OCI-LY1 (cell line): ENCODE measurements at regions not wholly inside any gene's neighbourhood (a gene's known extent, or its start where the extent isn't known, plus 50 kb on each side); places are given as distances from the start of the nearest gene placed in this dataset.

Experiments
- H2AFZ ChIP-seq: fragments of 200-600 bp; sonication (generic), shearing (Covaris generic); 2 replicates; pipeline ENCODE4 v1.6.0; 2014; ENCODE audit warnings: antibody characterized with exemption, mild to moderate bottlenecking, low read length
- H3F3A ChIP-seq: fragments of 200-600 bp; sonication (generic), shearing (Covaris generic); 2 replicates; pipeline ENCODE4 v1.6.0; 2014; ENCODE audit warnings: mild to moderate bottlenecking, antibody characterized with exemption, low read length, moderate library complexity; ENCODE audit not compliant: insufficient read depth
- H3K27ac ChIP-seq: fragments of 200-600 bp; sonication (generic); 2 replicates; pipeline ENCODE4 v1.5.1; 2014; ENCODE audit warnings: low read length, mixed run types, mild to moderate bottlenecking, low read depth; ENCODE audit not compliant: poor library complexity, severe bottlenecking
- H3K27me3 ChIP-seq: fragments of 200-600 bp; sonication (generic); 2 replicates; pipeline ENCODE4 v1.6.0; 2014; ENCODE audit warnings: antibody characterized with exemption, mild to moderate bottlenecking, low read length, moderate library complexity; ENCODE audit not compliant: insufficient read depth
- H3K36me3 ChIP-seq: fragments of 200-600 bp; sonication (generic); 2 replicates; pipeline ENCODE4 v1.6.1; 2014; ENCODE audit warnings: mild to moderate bottlenecking, antibody characterized with exemption, low read length, moderate library complexity, mixed read lengths; ENCODE audit not compliant: insufficient read depth
- H3K4me1 ChIP-seq: fragments of 200-600 bp; sonication (generic); 2 replicates; pipeline ENCODE4 v1.5.1; 2014; ENCODE audit warnings: mild to moderate bottlenecking, low read length, moderate library complexity; ENCODE audit not compliant: insufficient read depth, severe bottlenecking
- H3K4me2 ChIP-seq: fragments of 200-600 bp; sonication (generic), shearing (Covaris generic); 2 replicates; pipeline ENCODE4 v1.6.1; 2014; ENCODE audit warnings: low read length
- H3K4me3 ChIP-seq: fragments of 200-600 bp; sonication (generic); 2 replicates; pipeline ENCODE4 v1.5.1; 2014; ENCODE audit warnings: low read length, low read depth, mild to moderate bottlenecking, mixed read lengths; ENCODE audit not compliant: poor library complexity, severe bottlenecking
- H3K79me2 ChIP-seq: fragments of 200-600 bp; shearing (Covaris generic); 2 replicates; pipeline ENCODE4 v1.6.1; 2016; ENCODE audit warnings: mixed run types, low read length, mixed read lengths; ENCODE audit not compliant: insufficient read depth
- H3K9ac ChIP-seq: fragments of 200-600 bp; sonication (generic), shearing (Covaris generic); 2 replicates; pipeline ENCODE4 v1.6.1; 2014; ENCODE audit warnings: mild to moderate bottlenecking, low read length, mixed read lengths
- H3K9me2 ChIP-seq: fragments of 200-600 bp; sonication (generic), shearing (Covaris generic); 2 replicates; pipeline ENCODE4 v1.6.1; 2014; ENCODE audit warnings: low read depth, mild to moderate bottlenecking, low read length, mixed read lengths
- H3K9me3 ChIP-seq: fragments of 200-600 bp; shearing (Covaris generic); 2 replicates; pipeline ENCODE4 v1.6.1; 2014; ENCODE audit warnings: low read length, mixed read lengths
- H4K20me1 ChIP-seq: fragments of 200-600 bp; sonication (generic), shearing (Covaris generic); 2 replicates; pipeline ENCODE4 v1.6.0; 2016; ENCODE audit warnings: mild to moderate bottlenecking, low read length; ENCODE audit not compliant: insufficient read depth
- EZH2 ChIP-seq: fragments of 200-600 bp; sonication (generic), shearing (Covaris generic); IDR thresholded peaks from 2 replicates; pipeline ENCODE4 v1.8.0; 2017; ENCODE audit warnings: borderline replicate concordance, mixed run types, mild to moderate bottlenecking, antibody characterized with exemption, low read length, moderate library complexity, mixed read lengths
- TF ChIP-seq, protein P1 (sequence below): fragments of 200-600 bp; sonication (generic), shearing (Covaris generic); IDR thresholded peaks from 2 replicates; pipeline ENCODE4 v1.5.1; 2017; ENCODE audit warnings: mild to moderate bottlenecking, antibody characterized with exemption, low read length, moderate library complexity, mixed read lengths

DNA sequence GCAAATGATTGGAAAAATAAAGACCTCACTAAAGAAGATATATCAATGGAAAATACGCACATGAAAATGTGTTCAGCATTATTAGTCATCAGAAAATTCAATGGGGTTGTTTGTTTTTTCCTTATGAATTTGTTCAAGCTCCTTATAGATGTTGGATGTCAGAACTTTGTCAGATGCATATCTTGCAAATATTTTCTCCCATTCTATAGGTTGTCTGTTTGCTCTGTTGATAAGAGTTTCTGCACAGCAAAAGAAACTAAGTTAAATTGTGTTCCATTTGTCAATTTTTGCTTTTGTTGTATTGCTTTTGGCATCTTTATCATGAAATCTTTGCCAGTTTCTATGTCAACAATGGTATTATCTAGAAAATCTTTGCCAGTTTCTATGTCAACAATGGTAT is 633.9 kb upstream of the CHORDC1 start:
- H4K20me1 ChIP-seq, result no peaks in the 10 kb centered on the region
- no peaks in the 10 kb centered on the region for H3F3A ChIP-seq
- no peak overlapping the region for H3K4me2 ChIP-seq
- H3K9ac ChIP-seq, result no peak overlapping the region
- H3K27ac ChIP-seq, result no peak overlapping the region
- H2AFZ ChIP-seq, result no peak overlapping the region
- no peak overlapping the region for H3K4me3 ChIP-seq
- no peaks in the 10 kb centered on the region for H3K27me3 ChIP-seq
- H3K36me3 ChIP-seq, result no peaks in the 10 kb centered on the region
- no peaks in the 10 kb centered on the region for H3K9me2 ChIP-seq
- TF ChIP-seq, protein P1, sequence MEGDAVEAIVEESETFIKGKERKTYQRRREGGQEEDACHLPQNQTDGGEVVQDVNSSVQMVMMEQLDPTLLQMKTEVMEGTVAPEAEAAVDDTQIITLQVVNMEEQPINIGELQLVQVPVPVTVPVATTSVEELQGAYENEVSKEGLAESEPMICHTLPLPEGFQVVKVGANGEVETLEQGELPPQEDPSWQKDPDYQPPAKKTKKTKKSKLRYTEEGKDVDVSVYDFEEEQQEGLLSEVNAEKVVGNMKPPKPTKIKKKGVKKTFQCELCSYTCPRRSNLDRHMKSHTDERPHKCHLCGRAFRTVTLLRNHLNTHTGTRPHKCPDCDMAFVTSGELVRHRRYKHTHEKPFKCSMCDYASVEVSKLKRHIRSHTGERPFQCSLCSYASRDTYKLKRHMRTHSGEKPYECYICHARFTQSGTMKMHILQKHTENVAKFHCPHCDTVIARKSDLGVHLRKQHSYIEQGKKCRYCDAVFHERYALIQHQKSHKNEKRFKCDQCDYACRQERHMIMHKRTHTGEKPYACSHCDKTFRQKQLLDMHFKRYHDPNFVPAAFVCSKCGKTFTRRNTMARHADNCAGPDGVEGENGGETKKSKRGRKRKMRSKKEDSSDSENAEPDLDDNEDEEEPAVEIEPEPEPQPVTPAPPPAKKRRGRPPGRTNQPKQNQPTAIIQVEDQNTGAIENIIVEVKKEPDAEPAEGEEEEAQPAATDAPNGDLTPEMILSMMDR, result no peak
- no peak for TF ChIP-seq EZH2
- no peaks in the 10 kb centered on the region for H3K4me1 ChIP-seq
- no peaks in the 10 kb centered on the region for H3K79me2 ChIP-seq
- H3K9me3 ChIP-seq, result no peaks in the 10 kb centered on the region

DNA sequence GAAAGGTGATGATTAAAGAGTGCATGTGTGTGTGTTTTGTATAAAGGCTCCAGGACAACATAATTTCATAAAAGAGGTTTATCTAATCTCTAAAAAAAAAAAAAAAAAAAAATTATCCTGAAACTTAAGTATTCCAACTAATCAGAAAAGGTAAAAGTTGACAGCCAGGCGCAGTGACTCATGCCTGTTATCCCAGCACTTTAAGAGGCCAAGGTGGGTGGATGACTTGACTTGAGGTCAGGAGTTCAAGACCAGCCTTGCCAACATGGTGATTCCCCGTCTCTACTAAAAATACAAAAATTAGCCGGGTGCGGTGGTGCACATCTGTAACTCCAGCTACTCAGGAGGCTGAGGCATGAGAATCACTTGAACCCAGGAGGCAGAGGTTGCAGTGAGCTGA is 632.7 kb upstream of the CHORDC1 start:
- Histone ChIP-seq H3F3A (no peaks in the 10 kb centered on the region), H3K27me3 (no peaks in the 10 kb centered on the region), H3K4me3 (no peak overlapping the region), H3K79me2 (no peaks in the 10 kb centered on the region), H2AFZ (no peak overlapping the region), H3K9ac (no peak overlapping the region), H3K36me3 (no peaks in the 10 kb centered on the region), H3K9me2 (no peaks in the 10 kb centered on the region), H3K9me3 (no peaks in the 10 kb centered on the region), H3K4me2 (no peak overlapping the region), H3K27ac (no peak overlapping the region), H4K20me1 (no peaks in the 10 kb centered on the region), H3K4me1 (no peaks in the 10 kb centered on the region)
- no peak for TF ChIP-seq EZH2
- TF ChIP-seq, protein P1, result no peak

DNA sequence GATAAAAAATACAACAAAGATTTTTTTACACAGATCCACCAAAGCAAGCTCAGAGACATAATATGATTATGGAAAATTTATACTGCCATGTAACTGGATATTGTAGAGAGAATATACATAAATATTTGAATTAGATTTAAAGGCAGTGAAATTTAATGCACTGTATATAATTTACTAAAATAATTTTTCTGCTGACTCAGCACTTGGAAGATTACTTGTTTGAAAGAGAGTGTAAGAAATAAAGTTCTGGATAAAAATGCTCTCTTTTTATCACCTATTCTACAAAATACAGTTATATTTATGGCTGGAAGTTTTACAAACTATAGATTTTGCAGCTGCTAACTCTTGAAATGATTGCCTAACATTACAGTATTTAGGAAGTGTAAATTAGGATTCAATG is 628.3 kb upstream of the CHORDC1 start:
- TF ChIP-seq EZH2, result no peak
- TF ChIP-seq, protein P1, result no peak
- Histone ChIP-seq H3K4me3 (no peak overlapping the region), H3K4me2 (no peak overlapping the region), H2AFZ (no peak overlapping the region), H3K9me3 (no peaks in the 10 kb centered on the region), H4K20me1 (no peaks in the 10 kb centered on the region), H3K27me3 (no peaks in the 10 kb centered on the region), H3K27ac (no peak overlapping the region), H3F3A (no peaks in the 10 kb centered on the region), H3K79me2 (no peaks in the 10 kb centered on the region), H3K36me3 (no peaks in the 10 kb centered on the region), H3K9ac (no peak overlapping the region), H3K9me2 (no peaks in the 10 kb centered on the region), H3K4me1 (no peaks in the 10 kb centered on the region)
